AG08395 (cell line): ENCODE measurements at regions not wholly inside any gene's neighbourhood (a gene's known extent, or its start where the extent isn't known, plus 50 kb on each side); places are given as distances from the start of the nearest gene placed in this dataset.

Experiments used
- DNase-seq: peaks from one replicate; pipeline ENCODE4 v3.0.0; 2012; ENCODE audit warnings: mixed read lengths, low spot score

DNA sequence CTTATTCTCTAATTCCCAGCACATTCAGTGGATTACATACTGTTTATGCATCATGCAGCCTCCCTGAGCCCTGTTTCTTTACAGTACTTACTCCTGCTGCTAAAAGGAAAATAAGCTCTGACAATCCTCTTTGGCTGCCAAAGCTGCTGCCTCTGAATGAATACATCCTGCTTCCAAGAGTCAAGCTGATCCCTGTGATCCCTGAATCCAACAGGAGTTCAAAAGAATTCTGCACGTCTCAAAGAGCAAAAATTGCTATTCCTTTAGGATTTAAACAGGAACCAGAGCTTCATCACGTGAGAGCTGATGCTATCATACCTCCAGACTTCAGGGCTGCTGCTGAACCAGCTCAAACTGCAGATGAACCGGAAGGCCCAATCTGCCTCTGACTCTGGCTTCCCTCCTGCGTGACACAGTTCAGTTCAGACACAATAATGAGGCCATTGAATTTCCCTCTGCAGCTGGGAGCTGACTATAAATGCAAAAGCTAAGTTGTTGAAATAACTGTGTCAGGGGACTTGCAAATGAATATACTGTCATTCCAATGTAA lies 851.0 kb upstream of the PHF14 start:
- DNase-seq = no peak

DNA sequence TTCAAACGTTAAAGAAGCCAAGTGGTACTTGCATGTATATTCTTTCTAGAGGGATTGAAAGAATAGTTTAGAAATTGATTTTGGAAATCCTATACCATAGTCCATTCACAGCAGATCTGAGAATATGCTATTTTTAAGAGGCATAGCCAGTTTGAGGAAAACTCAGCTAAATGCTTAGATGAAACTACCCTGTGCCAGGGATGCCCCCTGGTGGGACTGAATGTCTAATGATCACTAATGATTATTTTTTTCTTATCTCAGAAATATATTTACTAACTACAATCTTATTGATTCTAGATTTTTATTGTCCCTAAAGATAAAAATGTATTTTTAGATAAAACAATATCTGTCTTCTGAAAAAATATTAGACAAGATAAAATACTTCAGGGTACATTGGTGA lies 844.9 kb upstream of the PHF14 start:
- DNase-seq = no peak

- no peak for DNase-seq
Measured at GRCh38 chr7:10138087-10138854, 835.4 kb upstream of the PHF14 start.

DNA sequence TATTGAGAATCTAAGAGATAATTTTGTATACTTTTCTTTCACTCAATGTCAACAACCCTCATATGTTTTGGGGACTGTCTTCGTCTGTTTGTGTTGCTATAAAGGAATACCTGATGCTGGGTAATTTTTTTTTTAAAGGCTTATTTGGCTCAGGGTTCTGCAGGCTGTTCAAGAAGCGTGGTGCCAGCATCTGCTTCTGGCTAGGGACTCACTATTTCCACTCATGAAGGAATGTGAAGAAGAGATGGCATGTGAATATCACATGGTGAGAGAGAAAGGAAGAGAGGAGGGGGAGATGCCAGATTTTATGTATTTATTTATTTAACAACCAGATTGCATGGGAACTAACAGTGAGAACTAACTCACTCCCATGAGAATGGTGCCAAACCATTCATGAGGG lies 827.4 kb upstream of the PHF14 start:
- no peak for DNase-seq

DNA sequence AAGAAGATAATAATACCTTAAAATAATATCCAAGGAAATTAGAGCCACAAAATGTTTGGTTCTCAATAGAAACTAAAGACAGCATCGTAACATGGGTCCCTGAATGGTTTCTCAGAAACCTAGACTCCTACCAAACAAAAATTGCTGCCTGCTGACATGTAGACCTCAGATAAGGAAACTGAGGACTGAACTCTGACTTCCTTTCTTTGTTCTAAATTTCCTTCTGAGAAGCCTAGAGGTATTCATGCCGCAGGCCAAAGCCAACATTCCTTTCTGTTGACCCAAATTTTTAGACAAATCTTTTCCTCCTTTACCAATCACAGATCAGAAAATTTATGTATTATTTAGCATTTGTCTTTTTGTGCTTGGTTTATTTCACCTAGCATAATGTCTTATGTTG lies 816.7 kb upstream of the PHF14 start:
- DNase-seq = no peak

- no peak for DNase-seq
Measured at GRCh38 chr7:10181996-10182395, 791.7 kb upstream of the PHF14 start.

GRCh38 chr7:10192074-10192473 lies 781.6 kb upstream of the PHF14 start:
- no peak for DNase-seq

DNA sequence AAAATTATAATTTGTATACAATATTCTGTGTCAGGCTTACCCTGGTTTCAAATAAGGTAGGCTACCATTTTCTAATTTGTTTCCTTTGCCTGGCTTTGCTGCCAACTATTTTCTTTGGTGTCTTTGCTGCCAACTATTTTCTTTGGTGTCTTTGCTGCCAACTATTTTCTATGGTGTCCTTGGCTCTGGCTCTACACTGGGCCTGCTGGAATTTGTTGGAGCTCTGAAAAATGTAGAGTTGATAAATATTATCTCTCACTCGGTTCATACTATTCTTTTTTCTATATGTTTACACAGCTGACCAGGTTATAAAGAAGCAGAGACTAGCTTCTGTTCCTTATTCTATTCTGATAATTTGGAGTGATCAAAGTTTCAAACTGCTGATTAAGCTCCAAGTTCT lies 768.0 kb upstream of the PHF14 start:
- DNase-seq = no peak

GRCh38 chr7:10210000-10210399 lies 763.7 kb upstream of the PHF14 start:
- no peak for DNase-seq

DNA sequence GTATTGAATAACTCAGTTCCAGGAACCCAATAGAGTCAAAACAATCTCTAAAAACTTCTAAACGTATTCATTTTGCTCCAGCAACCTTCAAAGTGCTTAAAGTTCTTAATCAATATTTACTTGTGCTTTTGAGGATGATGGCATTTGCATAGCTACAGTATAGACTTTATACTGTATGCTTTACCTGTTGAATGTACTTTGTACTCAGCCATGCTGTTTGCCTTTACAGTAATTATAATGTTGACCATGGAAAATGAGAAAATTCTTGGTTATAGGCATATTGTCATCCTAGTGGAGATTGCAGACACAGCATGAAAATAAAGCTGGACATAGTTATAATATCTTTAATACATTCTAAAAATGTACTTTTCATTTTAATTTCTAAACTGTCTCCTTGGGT lies 762.7 kb upstream of the PHF14 start:
- DNase-seq = no peak

GRCh38 chr7:10211861-10212260 lies 761.8 kb upstream of the PHF14 start:
- DNase-seq = no peak

GRCh38 chr7:10212649-10213048 lies 761.0 kb upstream of the PHF14 start:
- no peak for DNase-seq

GRCh38 chr7:10216462-10216861 lies 757.2 kb upstream of the PHF14 start:
- DNase-seq = no peak

DNA sequence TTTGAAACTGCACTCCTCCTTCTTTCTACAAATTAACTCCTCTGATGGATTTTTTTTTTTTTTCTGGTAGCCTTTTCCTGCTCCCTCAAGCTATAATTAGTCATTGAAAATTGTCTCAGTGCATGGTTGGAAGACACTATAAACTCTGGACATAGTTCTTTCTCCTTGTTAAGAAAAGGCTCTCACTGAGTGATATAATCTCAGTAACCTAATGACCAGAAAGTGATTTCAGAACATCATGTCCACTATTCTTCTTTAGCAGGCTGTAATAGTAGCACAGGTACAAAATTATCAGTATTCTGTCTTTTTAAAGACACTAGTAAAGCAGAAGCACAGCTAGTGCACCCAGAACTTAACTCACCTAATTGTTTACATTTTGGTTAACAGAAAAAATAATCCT lies 752.6 kb upstream of the PHF14 start:
- DNase-seq = no peak

GRCh38 chr7:10222976-10223375 lies 750.7 kb upstream of the PHF14 start:
- DNase-seq = no peak

DNA sequence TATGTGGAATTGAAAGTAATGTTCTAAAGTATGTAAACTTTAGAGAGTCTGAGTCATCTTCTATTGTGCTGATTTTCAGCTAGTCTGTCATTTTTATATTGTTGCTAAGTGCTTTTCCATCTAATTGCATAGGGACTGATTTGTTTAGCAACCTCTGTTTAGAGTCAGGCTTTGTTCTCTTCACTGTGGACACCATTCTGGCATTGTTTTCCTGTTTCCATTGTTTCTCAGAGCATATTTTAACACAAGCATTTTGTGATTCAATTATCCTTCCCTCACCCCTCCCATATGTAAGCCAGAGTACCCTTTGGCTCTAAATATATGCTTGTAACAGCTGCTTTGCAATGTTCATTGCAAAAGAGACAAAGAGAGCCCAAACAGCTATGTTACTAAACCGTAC lies 748.4 kb upstream of the PHF14 start:
- DNase-seq = no peak

GRCh38 chr7:10237306-10237705 lies 736.4 kb upstream of the PHF14 start:
- DNase-seq = no peak

- DNase-seq = no peak
Measured at GRCh38 chr7:10238641-10239040, 735.0 kb upstream of the PHF14 start.

GRCh38 chr7:10239695-10240345 lies 733.9 kb upstream of the PHF14 start:
- DNase-seq = no peak

DNA sequence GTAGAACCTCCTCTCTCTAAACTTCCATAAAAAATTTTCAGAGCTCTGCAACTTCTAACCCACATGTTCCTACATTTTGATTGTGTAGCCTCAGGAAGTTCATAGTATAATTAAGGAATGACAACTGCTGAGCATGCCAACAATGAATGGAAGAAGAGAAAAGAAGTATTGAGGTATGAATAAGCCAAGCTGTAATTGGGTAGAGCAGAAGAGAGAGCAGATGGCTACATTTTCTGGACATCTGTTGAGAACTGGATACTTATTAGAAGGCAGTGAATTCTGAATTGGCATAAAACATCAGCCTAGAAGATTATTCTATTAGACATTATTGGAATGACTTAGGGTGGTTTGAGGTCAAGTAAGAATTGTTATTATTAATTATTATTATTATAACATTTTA lies 728.3 kb upstream of the PHF14 start:
- DNase-seq = no peak

DNA sequence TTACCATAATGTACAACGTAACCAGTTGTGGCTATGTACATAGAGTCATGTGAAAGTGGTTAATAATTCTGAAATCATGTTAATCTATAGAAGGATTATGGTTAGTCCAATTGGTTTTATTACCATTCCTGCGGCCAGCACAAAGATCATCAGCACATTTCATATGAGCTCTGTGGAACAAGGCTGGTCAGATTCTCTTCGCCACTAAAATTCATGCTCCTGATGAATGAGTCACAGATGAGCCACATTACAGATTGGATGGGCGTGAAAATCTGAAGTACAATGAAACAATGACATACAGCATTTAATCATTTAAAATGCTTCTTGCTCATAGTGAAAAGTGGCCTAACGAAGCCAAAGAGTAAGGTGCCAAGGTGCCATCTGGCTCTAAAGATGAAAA lies 716.2 kb upstream of the PHF14 start:
- DNase-seq = no peak

- DNase-seq = no peak
Measured at GRCh38 chr7:10266976-10267375, 706.7 kb upstream of the PHF14 start.

DNA sequence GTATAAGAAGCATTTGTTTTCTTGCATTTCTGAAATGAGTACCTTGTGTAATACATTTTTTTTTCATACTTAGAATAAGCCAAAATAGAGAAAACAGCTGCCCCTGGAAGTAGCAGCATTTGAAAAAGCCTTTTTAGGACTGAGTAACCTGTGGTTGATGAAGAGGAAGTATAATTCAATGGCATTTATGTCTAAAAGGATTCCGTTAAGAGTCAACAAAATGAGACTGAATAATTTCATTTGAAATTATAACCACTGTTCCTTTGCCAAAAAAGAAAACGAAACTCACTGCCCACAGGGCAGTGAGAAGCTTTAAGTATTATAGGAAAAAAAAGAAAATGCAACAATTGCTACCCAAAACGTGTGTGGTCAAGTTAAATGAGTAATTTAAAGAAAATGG lies 705.6 kb upstream of the PHF14 start:
- DNase-seq = no peak

DNA sequence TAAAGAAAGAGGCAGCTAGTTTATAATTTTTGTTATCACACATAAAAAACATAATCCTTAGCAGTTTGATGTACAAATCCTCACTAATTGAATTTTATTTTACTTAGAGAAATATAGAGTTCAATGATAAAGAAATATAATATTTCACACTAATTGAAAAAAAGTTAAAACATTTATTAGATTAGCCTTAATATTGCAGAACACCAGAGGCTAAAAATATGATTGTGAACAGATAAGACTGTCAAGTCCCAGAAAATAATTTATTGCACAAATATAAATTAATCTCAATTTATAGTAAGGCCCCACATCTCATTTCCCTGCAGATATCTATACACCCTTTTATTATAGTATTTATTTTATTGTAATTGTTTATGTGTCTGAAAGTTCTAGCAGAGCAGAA lies 690.8 kb upstream of the PHF14 start:
- no peak for DNase-seq
